ENCODE measurements at regions not wholly inside any gene's neighbourhood (a gene's known extent, or its start where the extent isn't known, plus 50 kb on each side); places are given as distances from the start of the nearest gene placed in this dataset.

DNA sequence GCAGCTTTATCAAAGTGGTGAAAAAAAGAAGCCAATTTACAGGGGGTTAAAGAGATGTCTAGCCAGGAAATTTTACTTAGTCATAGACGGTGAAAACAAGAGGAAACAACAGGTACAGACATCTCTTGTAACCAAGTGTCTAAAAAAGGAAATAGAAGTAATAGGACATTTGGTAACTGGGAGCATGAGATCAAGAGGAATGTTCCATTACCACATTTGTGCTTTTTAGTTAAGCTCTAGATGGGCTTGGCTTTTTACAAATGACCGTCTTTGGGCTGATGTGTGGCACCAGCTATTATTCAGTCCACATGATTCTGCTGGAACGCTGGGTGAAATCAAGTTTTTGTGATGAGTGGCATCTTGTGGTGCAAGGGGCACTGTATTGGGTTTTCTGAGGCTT is 179.5 kb downstream of the SMIM20 start:
- no peak overlapping the region for H2BK12ac ChIP-seq (ENCODE audit: low read depth, low read length)
- no peak overlapping the region for H3K4me3 ChIP-seq (ENCODE audit: extremely low read depth in 1 of 4, insufficient read depth in 2 of 4, low read depth in 3 of 4, low read length in 4 of 4)
- no peak overlapping the region for H3K18ac ChIP-seq (ENCODE audit: extremely low read depth, low read length)
- DNase-seq (ENCODE audit: low read depth in 1 of 2, low spot score in 2 of 2), result no peak
- H3K36me3 ChIP-seq (ENCODE audit: control insufficient read depth in 2 of 4, insufficient read depth in 4 of 4, low read length in 3 of 4), result no peaks in the 10 kb centered on the region
- WGBS, 2 experiments (ENCODE audit: extremely low coverage in 1 of 2, insufficient coverage in 1 of 2, insufficient read length in 1 of 2, insufficient replicate concordance in 2 of 2, low coverage in 1 of 2, low lambda C conversion rate in 2 of 2, missing lambda C conversion rate in 1 of 2), result 89% methylated on average over 3 of the region's 3 CpGs; no CpG with 5 or more reads in 1 of the 2 experiments
- no peaks in the 10 kb centered on the region for H3K79me2 ChIP-seq (ENCODE audit: control insufficient read depth in 1 of 2, insufficient read depth in 2 of 2, low read length in 2 of 2)
- H3K56ac ChIP-seq (replicated peaks; ENCODE audit: insufficient read length, low read depth, low read length), result no peak overlapping the region
- POLR2A ChIA-PET (ENCODE audit: partially characterized antibody), result interaction anchor here (0.5 kb wide), 1 partner anchor 491 kb away, joined by 3 read pairs; no protein-coding TSS in a partner anchor
- no peak overlapping the region for H2BK20ac ChIP-seq (ENCODE audit: low read length)
- peaks cover 5 to 13% of the 10 kb centered on the region in 2 experiments; a peak in 2 of 4 replicates for H3K9me3 ChIP-seq (ENCODE audit: insufficient read depth in 2 of 2, low read depth in 1 of 2, low read length in 1 of 2)
- TF ChIP-seq SIX5 (IDR thresholded peaks at IDR 0.05; ENCODE audit: low read depth, low read length) (no peak), JUND (IDR thresholded peaks at IDR 0.05; ENCODE audit: low read length) (no peak), PHF8 (conservative IDR thresholded peaks at IDR 0.05; ENCODE audit: low read depth, low read length) (no peak), POLR2AphosphoS5 (IDR thresholded peaks at IDR 0.05; ENCODE audit: low read depth, low read length) (no peak), TAF1 (IDR thresholded peaks at IDR 0.05; ENCODE audit: low read depth, low read length) (no peak), CEBPB (IDR thresholded peaks at IDR 0.05; ENCODE audit: low read depth, low read length) (no peak), POLR2A (IDR thresholded peaks at IDR 0.05; ENCODE audit: control extremely low read depth in 1 of 2, low read depth in 2 of 2, low read length in 2 of 2) (no peak), KDM4A (IDR thresholded peaks at IDR 0.05; ENCODE audit: low read depth, low read length, severe bottlenecking) (no peak), CBX5 (IDR thresholded peaks at IDR 0.05; ENCODE audit: low read depth, low read length) (no peak)
- TF ChIP-seq, protein P1, sequence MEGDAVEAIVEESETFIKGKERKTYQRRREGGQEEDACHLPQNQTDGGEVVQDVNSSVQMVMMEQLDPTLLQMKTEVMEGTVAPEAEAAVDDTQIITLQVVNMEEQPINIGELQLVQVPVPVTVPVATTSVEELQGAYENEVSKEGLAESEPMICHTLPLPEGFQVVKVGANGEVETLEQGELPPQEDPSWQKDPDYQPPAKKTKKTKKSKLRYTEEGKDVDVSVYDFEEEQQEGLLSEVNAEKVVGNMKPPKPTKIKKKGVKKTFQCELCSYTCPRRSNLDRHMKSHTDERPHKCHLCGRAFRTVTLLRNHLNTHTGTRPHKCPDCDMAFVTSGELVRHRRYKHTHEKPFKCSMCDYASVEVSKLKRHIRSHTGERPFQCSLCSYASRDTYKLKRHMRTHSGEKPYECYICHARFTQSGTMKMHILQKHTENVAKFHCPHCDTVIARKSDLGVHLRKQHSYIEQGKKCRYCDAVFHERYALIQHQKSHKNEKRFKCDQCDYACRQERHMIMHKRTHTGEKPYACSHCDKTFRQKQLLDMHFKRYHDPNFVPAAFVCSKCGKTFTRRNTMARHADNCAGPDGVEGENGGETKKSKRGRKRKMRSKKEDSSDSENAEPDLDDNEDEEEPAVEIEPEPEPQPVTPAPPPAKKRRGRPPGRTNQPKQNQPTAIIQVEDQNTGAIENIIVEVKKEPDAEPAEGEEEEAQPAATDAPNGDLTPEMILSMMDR (IDR thresholded peaks at IDR 0.05; ENCODE audit: control extremely low read depth in 1 of 3, insufficient read depth in 1 of 3, low read depth in 1 of 3, low read length in 3 of 3), result no peak
- TF ChIP-seq, protein P2, sequence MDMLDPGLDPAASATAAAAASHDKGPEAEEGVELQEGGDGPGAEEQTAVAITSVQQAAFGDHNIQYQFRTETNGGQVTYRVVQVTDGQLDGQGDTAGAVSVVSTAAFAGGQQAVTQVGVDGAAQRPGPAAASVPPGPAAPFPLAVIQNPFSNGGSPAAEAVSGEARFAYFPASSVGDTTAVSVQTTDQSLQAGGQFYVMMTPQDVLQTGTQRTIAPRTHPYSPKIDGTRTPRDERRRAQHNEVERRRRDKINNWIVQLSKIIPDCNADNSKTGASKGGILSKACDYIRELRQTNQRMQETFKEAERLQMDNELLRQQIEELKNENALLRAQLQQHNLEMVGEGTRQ (IDR thresholded peaks at IDR 0.05; ENCODE audit: low read length), result no peak
- H3K23ac ChIP-seq (ENCODE audit: insufficient read length), result no peak overlapping the region
- no peaks in the 10 kb centered on the region for H3K23me2 ChIP-seq (ENCODE audit: low read depth, low read length)
- H4K5ac ChIP-seq (ENCODE audit: insufficient read length, low read depth, low read length), result no peak overlapping the region
- H4K20me1 ChIP-seq (replicated peaks in 1 of 2; ENCODE audit: control insufficient read depth in 1 of 2, insufficient read depth in 2 of 2, low read length in 2 of 2), result no peaks in the 10 kb centered on the region
- H3K27ac ChIP-seq (ENCODE audit: low read depth, low read length), result no peak overlapping the region
- H2BK15ac ChIP-seq (ENCODE audit: low read length), result no peak overlapping the region
- H3K4me1 ChIP-seq (replicated peaks in 1 of 4; ENCODE audit: control insufficient read depth in 3 of 4, insufficient read depth in 4 of 4, low read length in 3 of 4), result no peaks in the 10 kb centered on the region
- H3K9ac ChIP-seq (replicated peaks in 1 of 4; ENCODE audit: extremely low read depth in 1 of 4, low read depth in 3 of 4, low read length in 3 of 4), result no peak overlapping the region
- no peak overlapping the region for H4K91ac ChIP-seq (replicated peaks; ENCODE audit: insufficient read length, low read length)
- no peaks in the 10 kb centered on the region for H3K79me1 ChIP-seq (ENCODE audit: low read depth, low read length)
- FAIRE-seq, result no peak
- H3K27me3 ChIP-seq (replicated peaks in 1 of 4; ENCODE audit: control insufficient read depth in 3 of 4, extremely low read depth in 1 of 4, insufficient read depth in 3 of 4, low read length in 3 of 4), result no peaks in the 10 kb centered on the region
- no peak overlapping the region for H3K4ac ChIP-seq (replicated peaks; ENCODE audit: insufficient read length, low read depth, low read length)
- H3K4me2 ChIP-seq (ENCODE audit: insufficient read depth in 1 of 2, low read depth in 2 of 2, low read length in 2 of 2), result no peak overlapping the region
- H4K8ac ChIP-seq (ENCODE audit: extremely low read depth, insufficient read depth, low read length), result no peak overlapping the region
- CTCF ChIA-PET (ENCODE audit: partially characterized antibody), result interaction anchor here (0.6 to 5.0 kb wide), 4 partner anchors 11 to 35 kb away, joined by 3 to 27 read pairs (median 7); no protein-coding TSS in a partner anchor
- H2BK120ac ChIP-seq (replicated peaks; ENCODE audit: low read depth, low read length), result no peak overlapping the region
- H2BK5ac ChIP-seq (ENCODE audit: low read depth, low read length), result no peak overlapping the region
- no peak overlapping the region for H2AFZ ChIP-seq (ENCODE audit: low read length)
- no peak overlapping the region for H2AK5ac ChIP-seq (ENCODE audit: low read depth, low read length)
- H3K14ac ChIP-seq (ENCODE audit: insufficient read length), result no peak overlapping the region

Measured in H1 (cell line).